Activated gamma-delta T cell treated with Interleukin-2 at 50 U/mL for 16 hours (primary cell): ENCODE measurements at regions not wholly inside any gene's neighbourhood (a gene's known extent, or its start where the extent isn't known, plus 50 kb on each side); places are given as distances from the start of the nearest gene placed in this dataset.

Experiments used
- DNase-seq: peaks from one replicate; pipeline ENCODE4 v3.0.0-alpha.2; 2020

DNA sequence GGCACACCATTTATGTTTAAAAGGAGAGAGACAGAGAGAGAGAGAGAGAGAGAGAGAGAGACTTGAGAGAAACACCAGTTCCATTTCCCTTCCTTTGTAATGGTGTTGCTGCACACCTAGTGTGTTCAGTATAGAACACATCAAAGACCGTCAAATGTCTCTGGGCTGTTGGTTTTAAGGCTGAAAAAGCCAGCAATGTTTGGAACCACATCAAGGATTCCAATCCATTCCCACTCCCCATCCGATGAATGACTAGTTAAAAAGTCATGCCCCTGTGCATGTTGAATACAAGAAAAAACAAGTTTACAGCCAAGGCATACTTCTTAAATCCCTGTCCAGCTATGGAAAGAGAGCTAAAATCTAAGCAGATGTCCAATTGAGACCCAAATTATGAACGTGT lies 83.0 kb upstream of the IFNE start:
- DNase-seq, result no peak

DNA sequence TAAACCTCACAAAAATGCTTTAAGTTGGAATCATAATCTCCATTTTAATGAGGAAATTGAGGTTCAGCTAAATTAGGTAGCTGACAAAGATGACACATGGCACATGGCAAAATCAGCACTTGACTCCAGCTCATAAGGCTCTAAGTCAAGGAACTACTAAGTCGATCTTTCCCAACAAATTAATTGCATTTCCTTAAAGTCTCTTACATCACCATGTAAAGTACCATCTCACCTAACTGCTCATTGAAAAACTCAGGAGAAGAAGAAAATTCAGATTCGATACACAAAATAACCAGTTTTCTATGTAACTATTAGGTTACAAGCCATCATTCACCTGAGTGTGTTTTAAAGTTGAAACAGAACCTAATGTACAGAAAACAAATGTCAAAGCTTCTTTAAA lies 85.8 kb upstream of the IFNE start:
- no peak for DNase-seq

DNA sequence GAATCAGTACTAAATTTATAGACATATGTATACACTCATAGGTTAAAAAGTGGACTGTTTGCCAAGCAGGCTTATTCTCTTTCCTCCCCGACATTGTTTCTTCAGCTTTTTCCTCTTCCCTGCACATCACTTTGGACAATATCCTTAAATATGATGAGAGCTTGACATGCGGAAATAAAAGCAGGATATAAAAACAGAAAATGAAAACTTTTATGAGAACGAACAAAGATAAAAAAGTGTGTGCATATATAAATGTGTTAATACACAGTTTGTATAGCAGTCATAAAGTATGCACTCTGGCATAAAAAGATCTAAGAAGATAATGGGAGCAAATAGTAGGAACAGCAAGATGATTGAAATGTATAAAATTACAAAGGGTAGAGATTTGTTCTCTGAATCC lies 86.4 kb upstream of the IFNE start:
- no peak for DNase-seq

DNA sequence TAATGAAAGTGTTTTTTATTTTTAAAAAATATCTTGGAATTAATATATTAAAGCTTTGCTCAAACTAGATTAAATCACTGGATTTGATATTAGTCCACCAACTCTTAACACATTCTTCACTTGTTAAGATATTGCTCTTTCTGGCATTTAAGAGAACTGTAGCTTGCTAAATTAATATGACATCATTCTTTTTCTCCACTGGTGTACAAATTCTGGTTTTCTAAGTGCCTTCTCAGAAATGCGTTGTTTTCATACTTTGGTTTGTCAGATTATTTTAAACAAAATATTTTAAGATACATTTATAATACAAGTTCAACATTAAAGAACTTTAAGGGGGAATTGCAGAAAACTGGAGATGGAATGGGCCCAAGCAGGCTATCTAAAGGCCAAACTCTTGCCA lies 87.6 kb upstream of the IFNE start:
- no peak for DNase-seq

DNA sequence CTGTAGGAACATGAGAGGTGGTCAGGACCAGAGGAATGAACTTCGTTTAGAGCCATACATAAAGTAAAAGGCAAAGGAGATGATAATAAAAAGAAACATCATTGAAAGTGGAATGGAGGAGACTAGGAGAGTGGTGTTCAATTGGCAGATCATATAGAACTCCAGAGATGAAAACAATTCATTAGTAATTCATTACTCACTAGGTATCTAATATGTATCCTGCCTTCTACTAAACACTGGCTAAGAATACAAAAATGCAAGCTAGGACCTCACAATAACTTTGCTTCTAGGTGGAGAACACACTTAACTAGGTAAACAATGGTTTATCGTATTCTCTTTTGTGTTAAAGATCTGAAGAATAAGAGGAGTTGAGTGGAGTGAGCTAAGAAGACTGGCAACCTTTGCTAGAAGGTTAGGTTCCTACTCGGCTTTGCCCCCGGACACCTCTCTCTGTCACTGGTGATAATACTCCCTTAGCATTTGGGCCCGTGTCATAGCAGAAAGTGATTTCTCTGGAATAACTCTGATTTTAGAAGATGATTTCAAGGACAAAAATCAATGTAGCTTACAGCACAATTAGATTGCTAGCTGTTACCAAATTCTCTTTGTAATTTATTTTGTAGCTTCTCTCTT lies 88.6 kb upstream of the IFNE start:
- DNase-seq, result no peak

DNA sequence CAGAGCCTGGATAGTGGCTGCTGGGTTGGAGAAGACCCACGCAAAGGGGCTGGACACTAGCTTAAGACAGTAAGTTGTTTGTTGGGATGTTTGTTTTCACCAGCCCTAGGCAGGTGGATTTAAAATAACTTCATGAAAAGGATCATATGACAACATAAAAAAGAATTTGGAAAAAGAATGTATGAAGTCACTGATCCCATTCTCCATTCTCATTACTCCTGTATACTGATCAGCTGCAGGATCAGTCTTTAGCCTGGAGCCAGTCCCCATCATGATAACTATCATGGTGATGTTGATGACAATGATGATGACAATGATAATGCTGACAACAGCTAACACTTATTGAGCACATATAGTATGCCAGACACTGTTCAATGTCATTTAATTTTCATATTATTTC lies 92.1 kb upstream of the IFNE start:
- no peak for DNase-seq

DNA sequence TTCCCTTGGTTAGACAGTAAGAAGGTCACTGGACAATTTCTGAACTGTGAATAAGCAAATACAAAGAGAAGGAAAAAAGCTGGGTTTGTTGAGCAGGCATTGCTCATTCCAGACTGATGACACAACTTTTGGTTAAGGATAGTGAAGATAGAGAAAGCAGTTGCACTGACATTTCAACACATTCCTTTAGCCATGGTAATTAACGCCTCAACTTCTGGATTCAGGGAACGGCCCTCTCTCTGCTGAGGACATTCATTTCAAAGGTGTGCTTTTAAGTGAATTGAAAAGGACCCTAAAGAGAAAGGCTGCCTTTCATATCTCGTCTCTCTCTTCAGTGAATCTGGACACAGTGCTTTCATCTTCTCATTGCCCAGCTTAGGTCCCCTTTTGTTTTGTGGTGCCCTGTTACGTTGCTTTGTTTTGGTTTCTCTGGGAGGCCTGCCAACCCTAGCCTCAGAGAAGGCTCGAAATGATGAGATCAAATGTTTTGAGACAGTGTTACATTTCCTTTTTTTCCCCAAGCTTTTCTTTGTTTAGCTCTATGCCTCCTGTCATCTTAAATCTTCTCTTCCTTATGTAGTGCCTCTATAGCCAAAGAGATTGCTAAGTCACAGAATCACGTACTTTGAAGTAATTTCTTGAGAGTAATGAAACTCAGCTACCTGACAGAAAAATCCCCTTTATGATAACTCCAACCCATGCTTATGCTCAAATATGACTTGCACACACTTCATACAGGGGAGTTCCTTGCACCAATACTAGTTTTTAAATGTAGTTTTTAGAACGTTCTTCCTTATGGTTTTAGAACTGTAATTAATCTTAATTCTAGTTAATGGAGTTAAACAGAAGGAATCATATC lies 94.4 kb upstream of the IFNE start:
- DNase-seq, result peak; percentile 23

DNA sequence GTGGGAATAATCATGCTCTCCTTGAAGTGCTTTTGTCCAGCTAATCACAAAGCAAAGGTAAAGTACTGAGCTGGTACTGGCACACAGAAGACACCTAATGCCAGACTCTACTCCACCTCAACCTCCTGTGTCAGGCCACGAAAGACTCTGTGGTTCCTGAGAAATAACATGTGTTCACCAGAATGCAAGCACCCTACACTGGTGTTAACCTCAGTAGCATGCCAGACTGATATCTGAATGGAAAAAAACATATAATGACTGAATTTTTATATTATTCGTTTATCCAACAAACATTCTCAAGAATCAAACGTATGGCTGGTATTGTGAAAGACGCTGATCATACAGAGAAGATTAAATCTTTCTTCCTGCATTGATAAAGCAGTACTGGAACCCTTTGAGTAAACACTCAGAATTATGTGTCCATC lies 97.1 kb upstream of the IFNE start:
- DNase-seq, result peak; percentile 26

DNA sequence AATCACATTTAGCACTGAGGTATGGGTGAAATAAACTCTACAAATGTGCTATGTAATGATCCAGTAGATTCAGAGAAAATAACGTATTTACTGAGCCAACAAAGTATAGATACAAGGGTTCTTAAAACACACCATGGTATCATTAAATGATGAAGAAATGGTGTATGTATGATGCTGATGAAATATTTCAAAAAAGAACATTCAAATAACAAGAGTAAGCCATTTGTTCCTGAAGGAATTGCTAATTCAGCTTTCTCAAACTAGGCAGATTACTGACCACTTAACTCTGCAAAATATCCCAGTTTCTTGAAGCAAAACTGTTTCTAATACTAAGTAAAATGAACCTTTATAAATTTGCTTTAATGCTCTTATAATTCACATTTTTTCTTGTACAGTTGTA lies 97.6 kb upstream of the IFNE start:
- no peak for DNase-seq

DNA sequence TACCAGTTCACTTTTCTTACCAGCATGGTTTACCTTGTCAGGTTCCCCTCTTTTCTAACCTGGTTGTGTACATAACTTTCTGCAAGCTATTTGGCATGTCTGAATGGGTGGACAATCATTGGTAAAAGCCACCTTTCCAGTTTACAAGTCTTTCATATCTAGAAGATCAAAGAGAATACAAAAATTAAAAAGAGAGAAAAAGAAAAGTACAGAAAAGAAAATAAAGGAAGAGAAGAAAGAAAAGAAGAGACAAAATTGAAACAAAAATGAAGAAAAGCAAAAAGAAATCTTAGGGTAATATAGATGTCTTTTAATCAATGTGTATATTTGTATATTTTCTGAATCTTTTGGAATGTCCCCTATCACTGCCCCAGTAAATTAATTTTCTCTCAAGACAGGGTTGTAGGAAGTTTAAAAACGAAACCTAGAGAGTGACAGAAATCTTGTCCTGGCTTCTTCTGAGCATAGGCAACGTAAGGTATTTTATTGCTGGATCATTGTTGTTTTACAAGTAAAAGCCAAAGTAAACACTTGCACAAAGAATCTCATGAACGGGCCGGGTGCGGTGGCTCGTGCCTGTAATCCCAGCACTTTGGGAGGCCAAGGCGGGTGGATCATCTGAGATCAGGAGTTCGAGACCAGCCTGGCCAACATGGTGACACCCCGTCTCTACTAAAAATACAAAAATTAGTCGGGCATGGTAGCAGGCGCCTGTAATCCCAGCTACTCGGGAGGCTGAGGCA lies 98.7 kb upstream of the IFNE start:
- DNase-seq, result no peak

DNA sequence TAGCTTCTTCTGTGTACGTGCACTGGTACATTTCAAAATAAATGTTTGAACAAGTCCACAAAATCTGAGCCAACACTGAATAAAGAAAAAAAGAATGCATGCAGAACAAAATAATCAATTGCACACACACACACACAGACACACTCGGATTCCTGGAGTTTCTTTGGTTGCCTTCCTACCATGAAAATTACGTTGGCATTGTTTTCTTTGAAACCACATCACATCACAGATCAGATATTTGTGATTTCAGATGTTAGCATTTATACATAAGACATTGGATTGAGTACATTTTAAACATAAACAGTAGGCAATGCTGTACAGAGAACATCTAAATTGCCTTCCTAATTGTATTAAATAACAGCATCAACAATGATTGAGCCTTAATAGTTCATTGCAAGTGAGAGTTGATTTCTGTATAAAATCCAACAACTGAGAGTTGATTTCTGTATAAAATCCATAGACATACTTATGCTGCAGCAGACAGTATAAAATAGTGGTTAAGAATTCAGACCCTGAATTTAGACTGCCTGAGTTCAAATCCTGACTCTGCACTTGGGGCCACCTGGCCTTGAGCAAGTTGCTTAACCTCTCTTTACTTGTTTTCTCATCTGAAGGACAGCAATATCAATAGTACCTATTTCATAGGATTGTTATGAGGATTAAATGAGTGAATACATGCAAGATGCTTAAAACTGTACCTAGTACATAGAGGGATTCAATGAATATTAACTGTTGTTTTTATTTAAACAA lies 101.7 kb upstream of the IFNE start:
- DNase-seq, result no peak

DNA sequence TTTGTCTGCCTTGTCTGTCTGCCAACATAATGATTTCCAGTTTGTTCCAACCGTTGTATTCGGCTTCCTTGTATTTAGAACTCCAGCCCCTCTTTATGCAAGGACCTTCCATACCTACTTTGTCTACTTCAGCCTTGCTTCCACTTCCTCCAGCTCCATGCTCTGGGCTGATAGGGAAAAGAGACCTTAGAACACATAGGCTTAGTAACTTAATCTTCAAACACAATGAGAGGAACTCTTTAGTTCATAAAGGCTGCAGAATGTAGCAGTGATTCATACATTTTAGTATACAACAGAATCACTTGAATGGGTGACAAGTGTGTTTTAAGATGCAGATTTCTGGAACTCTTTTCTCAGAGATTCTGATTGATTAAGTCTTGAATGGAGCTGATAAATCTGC lies 102.8 kb upstream of the IFNE start:
- DNase-seq, result no peak

DNA sequence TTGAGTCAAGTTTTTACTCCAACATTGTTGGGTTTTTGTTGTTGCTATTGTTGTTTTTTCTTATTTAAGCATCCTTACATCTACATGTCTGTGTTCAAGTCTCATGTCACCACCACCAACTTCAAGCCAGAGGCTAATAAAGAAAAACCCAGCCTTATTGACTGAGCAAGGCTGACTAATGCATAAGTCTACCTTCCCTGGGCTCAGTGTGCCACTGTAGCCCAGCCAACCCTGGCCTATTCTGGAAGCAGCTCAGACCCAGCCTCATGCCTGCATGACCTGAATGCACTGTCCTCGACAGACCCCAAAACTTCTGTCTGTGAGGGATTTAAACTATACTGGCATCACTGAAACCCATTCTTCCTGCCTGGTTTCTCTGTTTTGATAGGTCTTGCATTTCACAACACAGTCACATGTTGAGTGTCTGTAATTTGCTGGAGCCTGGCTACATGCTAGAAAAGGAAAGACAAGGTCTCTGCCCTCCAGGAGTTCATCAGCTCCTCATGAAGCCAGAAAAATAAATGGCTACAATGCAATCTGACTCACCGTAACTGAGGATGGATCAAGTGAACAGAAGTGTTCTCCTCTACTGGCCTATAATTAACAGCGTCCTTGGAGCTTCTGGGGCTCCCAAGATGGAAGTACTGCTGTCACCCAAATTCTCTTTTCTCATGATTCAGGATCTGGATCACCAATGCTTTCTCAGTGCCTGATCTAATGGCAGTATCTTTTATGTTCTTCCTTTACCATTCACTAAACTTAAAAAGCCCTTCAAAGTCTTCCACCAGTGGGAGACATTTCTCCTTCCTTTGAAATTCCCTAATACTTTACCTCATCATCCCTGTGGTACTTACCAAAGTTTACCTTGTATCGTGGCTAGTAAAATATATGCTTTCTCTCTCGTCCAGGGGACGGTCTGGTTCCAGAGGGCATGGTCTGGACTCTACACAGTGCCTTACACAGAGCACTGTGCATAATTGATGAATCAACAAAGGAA lies 103.9 kb upstream of the IFNE start:
- no peak for DNase-seq

DNA sequence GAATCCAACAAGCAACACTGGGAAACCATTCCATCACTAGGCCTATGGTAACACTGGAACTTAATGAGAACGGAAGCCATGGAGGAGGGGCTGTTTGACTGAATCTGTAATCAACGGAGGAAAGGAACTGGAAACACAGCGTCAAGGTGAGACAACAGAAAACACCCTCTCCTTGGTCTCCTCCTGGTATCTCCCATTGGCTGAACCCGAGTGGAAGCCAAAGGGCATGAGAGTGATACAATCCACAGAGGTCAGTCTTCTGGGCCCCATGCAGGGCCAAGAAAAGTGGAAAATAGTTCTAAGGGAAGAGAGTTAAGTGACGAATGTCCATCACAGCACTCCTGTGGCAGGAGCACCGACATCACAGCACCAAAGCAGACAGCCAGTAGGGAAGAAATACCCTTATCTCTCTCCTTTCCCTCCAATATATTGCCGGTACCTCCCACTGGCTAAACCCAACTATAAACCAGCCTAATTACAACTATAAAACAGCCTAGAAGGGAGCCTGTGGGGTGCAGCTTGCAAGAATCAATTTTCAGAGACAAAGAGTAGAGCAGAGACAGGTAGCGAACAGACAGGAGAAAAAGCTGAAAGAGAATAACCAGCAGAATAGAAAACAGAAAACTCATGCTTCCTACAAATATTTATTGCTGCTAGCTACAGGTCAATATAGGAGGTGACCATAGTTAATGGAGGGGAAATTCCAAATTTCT lies 107.4 kb upstream of the IFNE start:
- DNase-seq, result no peak

DNA sequence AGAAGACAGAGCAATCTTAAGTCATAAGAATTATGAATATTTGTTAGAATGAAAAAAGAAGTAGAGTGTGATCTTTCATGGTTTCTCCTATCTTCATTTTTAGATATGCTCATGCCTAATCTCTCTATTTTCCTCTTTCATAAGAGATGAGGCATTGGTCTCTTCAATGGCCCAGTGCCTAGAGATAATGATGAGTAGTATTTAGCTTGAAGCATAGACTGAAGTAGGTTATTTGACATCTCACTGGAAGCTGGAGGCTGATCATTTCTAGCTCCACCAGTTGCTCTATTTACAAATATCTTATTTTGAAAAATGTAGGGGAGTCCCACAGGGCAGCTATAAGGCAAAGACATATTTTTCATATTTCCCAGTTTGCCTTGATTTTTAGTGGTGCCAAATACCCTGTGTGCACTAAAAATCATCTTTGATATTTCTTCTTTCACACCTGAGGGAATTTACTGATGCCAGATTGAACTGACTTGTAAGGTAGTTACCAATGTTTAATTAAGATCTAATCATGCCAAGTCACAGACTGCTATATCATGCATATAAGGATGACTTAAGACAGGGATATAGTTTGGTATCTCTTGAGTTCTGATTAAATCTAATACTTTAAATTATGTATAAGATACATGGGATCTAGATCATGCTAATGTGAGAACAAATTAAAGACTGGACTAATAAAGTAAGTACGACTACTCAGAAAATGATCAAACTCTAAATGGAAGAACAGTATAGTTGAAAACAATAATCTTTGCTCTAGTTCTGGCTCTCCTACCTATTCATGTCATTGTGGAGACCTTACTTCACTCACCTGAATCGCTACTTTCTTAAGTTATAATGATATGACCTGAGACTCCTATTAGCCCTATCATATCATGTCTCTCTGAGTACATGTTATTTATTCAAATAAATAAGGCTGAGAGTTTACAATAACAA lies 108.2 kb upstream of the IFNE start:
- no peak for DNase-seq

DNA sequence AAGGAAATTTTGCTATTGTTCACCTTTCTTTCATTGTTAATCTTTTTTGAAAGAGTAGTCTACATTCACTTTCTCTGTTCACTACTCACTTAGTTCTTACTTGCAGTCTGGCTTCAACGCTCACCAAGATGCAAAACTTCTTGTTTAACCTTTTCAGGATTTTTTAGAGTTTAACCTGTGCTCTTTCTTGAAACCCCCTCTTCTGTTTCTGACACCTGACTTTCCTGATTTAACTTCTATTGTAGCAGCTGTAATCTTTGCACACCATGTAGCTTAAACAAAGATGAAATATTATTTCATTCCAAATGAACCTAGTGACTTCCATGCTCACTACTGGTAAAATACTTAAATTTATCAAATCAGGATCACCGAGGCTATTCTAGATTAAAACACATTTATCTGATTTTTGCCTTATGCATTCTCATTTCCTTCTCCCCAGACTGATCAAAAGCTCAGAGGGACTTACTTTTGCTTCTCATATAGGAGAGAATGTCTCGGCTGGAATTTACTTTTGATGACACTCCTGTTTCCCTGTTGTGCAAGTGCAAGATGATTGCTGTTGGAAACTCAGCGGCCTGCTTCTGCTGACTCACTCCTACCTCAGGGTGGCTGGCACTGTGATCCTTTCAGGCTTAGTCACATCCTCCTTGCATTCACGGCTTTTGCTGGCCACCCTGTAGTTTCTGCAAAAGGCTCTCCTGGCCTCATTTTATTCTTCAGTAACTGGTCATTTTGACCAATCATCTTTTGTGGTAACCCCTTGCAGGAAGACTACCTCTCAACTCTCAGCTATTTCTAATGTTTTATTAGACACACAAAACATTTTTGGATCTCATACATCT lies 109.3 kb upstream of the IFNE start:
- DNase-seq, result peak; percentile 23

DNA sequence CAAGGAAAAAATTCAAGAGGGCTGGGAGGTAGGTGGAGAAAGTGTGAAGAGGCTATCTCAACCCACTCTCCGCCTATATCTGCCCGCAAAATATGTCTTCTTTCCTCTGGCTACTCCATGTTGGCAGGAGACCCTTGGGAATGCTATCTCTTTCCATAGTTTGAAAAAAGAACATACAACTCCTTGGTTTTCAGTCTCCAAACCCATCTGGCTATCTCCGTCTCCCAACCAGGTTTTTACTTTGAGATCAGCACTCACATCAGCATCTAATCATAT lies 109.9 kb upstream of the IFNE start:
- no peak for DNase-seq

DNA sequence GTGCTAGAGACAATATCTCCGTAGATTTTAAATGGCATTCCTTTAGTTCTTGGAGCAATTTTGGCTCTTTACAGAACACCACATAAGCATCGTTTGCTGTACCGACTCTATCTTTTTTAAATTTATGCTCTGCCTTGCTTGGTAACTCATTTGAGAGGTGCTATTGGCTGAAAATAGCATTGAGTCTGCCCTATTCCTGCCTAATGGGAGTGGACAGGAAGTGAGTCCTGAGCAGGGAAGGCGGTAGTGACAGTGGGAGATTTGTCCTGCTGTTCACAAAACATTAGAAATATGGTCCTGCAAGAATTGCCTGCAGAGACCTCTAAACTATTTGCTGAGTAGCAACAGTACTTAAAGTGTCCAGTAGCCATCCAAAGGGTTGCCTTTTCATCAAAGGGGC lies 115.2 kb upstream of the IFNE start:
- no peak for DNase-seq

DNA sequence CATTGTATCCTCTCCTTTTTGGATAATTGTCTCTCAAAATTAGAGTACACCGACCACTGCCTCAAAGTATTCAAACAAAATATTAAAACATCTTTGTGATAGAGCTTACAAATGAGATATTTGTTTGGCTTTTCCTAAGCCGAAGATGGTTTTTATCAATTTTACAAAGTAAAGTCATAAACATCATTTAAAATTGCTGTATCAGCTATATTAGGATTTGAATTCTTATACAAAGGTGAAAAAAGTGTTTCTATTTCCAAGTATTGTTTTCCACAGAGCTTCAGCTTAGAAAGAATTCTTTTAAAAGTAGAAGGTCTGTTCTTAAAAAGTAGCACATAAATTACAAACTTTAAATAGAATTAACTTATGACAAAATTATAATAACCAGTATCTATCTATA lies 116.6 kb upstream of the IFNE start:
- DNase-seq, result no peak
